COLO668 (cell line): ENCODE measurements at regions not wholly inside any gene's neighbourhood (a gene's known extent, or its start where the extent isn't known, plus 50 kb on each side); places are given as distances from the start of the nearest gene placed in this dataset.
"Not testable (repeated sequence)": the region's sequence is repeated elsewhere in the genome, so short reads cannot be mapped to it uniquely, and the experiment has no call there.

Source experiments
- DNase-seq: peaks from one replicate; lab custom pipeline; 2025; ENCODE audit not compliant: unreplicated experiment; lab: John Stamatoyannopoulos, UW

DNA sequence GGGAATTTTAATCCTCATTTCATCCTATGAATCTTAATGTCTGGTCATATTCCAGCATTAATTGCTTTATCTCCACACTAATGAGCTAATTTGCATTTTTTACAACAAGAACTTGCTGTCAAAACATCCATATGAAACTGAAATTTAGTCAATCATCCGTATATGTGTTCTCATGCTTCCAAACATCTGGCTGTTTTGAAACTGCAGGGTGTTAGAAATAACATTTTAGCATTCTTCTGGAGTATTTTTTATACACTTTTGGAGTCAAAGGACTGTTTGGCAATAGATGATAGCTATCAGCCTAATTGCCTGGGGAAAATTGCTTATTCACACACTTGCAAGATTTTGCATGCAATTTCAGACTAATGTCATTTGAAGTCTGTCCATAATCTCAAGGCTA is 1639.3 kb downstream of the KCNT2 start:
- no peak for DNase-seq

DNA sequence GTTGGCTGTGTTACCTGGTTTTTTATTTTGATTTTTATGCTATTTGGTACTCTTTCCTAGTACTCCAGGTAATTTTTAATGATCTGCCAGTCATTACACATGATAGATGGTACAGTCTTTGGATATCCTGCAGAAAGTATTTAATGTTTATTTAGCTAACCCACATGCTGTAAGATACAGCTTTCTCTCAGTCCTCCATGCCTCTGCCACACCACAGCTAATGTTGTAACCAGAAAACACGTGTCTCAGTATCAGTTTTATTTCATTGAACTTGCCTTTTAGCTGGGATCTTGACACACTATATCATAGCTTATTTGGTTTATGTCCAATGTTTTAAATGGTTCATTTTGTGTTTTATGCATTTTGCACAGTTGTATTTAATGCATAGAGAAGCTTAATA is 1648.4 kb downstream of the KCNT2 start:
- DNase-seq: no peak

DNA sequence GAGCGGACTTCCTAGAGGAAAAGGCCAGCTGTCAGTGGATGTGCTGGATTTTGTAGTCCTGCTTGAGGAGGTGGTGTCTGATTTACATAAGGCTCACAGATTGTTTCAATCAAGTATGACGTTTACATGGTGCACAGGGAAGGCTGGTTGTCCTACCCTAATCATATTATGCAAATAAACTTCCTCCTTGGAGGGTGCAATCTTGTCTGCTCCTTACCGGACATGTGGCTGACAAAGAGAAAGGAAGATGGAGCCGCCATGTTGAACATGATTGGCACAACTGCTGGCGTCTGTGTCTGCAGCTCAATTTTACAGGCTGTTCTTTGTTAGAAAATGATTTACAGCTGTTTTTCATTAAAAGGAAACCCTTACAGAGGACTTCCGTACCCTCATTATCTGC is 1656.1 kb downstream of the KCNT2 start:
- no peak for DNase-seq

DNA sequence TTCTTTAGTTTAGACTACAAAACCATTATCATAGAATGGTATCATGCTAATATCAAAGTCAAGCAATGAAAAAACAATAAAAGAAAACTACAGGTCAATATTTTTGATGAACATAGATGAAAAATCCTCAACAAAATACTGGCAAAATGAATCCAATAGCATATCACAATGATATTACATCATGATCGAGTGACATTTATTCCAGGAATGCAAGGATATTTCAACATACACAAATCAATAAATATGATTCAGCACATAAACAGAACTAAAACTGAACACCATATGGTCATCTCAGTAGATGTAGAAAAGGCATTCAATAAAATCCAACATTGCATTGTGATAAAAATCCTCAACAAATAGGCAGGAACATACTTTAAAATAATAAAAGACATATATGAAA is 1657.7 kb downstream of the KCNT2 start:
- no peak for DNase-seq

DNA sequence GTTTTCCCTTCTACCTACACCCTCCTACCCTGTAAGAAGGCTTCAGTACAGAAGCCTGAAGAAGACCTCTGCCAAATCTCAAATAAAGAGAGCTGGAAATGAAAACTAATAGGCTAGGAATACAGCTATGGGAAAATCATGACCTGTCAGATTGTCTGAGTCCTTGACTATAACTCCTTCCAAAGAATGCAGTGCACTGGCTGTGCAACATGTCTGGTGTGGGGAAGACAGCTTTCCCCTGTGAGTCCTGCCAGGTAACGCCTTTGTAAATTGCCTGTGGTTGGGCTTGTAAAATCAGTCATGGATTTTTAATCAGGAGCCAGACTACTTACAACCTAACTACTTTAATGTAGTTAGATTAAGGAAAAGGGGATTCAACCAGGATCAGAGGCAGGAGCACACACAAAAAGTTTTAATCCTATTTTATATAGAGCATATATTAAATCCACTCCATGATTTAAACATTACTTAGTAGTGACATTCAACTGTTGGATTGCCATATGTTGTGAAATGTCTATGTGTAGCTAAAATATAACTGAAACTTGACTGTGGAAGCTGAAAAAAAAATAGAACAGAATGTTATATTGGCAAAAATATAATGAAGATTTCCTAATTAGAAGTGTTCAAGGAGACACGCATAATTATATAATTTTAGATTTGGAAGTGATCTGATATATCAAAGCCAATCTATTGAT is 1667.8 kb downstream of the KCNT2 start:
- no peak for DNase-seq

DNA sequence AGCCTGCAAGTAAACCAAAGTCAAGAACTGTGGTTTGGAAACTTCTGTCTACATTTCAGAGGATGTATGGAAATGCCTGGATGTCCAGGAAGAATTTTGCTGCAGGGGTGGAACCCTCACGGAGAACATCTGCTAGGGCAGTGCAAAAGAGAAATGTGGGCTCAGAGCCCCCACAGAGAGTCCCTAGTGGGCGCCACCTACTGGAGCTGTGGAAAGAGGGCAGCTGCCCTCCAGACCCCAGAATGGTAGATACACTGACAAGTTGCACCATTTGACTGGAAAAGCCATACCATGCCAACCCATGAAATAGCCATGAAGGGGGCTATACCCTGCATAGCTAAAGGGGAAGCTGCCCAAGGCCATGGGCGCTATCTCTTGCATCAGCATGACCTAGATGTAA is 1672.4 kb downstream of the KCNT2 start:
- no peak for DNase-seq

DNA sequence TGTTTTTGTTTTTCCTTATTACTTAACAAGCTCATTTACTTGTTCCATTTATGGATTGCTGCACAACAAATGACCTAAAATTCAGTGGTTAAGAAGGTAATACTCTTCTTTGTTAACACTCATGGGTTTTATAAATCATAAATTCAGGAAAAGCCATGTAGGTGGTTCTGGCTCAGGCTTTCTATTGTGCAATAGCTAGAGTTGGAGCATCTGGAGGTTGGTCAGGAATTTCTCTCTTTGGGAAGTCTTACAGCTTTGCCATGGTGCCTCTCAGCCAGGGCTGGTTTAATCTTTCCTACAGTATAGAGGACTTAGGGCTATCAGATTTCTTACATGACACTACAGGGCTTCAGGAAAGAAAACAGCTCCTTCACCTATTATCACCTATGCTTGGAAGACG is 1677.1 kb downstream of the KCNT2 start:
- DNase-seq: no peak

DNA sequence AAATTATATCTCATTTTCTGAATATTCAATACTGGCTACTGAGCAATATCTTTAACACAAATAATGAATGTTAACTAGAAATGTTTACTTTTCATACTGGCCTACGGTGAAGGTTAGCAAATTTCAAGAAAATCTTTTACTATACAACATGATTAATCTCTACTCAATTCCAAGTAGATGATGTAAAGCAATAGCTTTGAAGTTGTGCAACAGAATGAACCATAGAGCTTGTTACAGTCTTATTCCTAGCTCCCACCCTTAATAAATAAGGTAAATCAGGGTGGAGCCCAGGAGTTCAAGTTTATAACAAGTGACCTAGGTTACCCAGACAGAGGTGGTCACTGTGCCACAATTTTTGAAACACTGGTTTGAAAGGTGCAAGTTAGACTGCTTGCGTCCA is 1678.1 kb downstream of the KCNT2 start:
- no peak for DNase-seq

DNA sequence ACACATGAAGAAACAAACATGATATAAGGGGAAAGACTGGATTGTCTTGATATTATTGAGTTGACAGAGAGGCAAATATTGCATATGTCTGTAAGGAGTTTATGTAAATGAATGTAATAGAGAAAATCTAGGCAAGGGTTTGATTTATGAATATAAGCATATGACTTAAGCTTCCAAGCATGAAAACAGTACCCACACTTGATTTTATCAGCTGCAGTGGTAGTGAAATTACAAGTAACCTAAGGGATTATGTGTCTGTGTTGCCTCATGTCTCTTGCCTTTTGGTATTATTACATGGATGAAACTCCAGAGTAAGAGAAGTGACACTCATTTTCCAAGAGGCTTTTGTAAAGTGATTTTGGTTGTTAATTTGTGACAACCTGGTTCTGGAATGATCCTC is 1678.9 kb downstream of the KCNT2 start:
- DNase-seq: no peak

DNA sequence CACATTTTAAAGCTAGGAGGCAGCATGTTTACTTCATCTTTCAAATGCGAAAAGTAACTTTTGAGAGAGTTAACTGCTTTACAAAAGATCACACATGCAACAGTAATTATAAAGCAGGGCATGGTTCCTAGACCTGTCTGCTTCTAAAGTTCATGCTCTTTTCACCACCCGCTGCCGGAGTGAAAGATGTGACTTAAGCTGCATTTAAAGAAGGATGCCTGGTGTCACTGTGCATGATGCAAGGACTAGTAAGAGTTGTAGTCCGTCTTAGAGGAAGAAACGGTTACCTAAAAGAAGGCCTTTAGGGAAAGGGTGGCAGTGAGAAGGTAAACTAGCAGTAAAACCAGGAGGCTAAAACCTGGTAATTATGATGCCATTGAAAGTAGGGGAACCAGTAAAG is 1689.1 kb downstream of the KCNT2 start:
- DNase-seq: no peak

DNA sequence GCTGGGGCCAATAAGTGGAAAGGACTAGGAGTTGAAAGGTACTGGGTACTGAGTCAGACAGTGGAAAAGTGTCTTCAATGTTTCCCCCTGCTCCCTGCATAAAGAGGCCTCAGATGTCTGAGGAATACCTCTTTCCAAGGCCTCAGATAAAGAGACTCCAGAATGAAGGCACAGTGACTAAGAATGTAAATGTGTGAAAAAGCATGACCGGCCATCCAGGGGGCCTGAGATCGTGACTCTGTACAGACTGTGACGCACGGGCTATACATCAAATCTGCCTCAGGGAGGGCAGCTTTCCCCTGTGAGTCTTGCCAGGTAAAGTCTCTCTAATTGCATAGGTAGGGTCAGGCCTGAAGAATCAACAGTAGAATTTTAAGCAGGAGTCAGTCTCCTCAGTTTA is 1690.5 kb downstream of the KCNT2 start:
- no peak for DNase-seq

DNA sequence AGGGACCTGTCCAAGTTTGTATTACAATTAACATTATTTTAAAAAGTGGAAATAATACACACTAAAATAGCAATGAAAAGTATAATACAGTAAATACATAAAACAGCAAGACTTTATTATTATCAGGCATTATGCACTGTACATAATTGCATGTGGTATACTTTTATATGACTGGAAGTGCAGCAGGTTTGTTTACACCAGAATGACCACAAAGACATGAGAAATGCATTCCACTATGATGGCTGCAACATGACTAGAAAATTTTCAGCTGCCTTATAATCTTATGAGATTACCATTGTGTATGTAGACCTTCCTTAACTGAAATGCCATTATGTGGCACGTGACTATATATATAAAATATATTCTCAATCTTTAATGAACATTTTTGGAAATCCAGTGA is 1699.6 kb downstream of the KCNT2 start:
- no peak for DNase-seq

DNA sequence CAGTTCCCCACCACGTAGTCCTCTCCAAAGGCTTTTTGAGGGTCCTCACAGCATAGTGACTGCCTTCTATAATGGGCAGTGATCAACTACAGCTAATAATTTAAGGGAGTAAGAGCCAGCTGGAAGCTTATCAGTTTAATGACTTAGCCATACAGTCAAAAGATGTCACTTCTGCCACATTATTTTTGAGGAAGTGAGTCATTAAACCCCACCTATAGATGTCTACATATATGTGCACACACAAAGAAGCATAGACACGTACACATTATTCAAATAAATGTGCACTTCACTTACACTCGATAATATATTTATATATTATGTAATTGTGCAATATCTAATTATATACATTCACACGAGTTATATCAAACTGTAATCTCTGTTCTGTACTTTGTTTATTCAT is 1704.7 kb downstream of the KCNT2 start:
- no peak for DNase-seq

DNA sequence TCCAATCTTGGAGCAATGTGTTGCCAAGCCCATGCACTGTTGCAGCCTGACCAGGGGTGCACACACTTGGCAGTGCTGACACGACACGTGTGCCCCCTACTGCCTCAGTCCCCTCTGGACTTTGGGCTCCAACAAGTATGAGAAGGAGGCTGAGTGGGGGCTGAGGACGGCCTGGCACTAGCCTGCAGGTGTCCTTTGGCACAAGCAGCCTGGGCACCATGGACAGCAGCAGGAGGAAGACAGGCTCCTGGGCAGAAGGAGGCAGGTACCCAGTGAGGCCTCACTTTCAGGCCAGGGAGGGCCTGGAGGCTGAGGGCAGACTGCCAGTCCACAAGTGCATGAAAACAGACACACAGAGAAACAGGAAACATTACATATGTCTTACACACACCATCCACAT is 1702.9 kb upstream of the B3GALT2 start:
- DNase-seq: no peak

DNA sequence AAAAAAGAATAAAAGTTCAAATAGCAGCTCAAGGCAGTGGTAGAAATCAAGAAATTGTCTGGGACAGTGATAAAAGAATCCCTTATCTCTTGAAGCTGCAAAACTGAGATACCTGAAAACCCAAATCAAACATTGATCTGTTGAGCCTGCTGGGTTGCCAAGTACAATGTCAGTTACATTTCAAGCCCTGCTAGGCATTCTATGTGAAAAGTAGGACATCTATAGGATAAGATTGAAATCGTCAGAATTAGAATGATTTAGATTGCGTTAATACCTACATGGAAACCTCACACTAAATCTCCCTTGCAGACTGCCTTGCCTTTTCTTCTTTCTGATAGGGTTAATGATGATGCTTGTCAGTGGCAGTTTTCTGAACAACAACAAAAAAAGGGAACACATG is 1684.4 kb upstream of the B3GALT2 start:
- DNase-seq: no peak

DNA sequence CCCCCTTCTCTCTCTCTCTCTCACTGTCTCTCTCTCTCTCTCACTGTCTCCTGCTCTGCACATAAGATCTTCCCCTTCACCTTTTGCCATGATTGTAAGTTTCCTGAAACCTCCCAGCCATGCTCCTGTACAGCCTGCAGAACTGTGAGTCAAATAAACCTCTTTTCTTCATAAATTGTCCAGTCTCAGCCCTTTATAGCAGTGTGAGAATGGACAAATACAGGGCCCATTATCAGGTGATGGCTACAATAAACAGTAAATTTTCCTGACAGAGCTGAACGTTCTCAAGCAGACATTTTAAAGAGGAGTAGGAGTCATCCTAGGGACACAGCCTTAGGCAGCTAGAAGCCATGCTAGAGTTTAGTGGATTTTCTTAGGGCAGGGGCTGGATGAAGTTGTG is 1679.7 kb upstream of the B3GALT2 start:
- DNase-seq: no peak

DNA sequence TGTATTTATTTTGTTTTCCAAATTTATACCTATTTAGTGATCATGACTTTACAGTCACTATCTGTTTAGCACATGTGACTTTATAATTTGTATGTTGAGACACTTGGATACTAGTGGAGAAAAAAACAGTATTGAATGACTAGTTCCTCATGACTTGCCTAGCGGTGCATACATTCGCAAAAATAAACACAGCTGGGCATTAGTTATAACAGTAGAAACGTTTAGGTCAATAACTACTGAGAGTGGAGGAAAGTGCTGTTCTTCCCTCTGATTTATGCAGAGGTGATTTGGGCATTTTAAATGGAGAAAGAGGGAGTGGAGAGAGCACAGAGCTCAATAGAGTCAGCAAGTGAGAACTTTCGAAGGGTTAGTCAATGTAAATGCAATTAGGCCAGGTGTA is 1679.0 kb upstream of the B3GALT2 start:
- DNase-seq: peak; percentile 14

DNA sequence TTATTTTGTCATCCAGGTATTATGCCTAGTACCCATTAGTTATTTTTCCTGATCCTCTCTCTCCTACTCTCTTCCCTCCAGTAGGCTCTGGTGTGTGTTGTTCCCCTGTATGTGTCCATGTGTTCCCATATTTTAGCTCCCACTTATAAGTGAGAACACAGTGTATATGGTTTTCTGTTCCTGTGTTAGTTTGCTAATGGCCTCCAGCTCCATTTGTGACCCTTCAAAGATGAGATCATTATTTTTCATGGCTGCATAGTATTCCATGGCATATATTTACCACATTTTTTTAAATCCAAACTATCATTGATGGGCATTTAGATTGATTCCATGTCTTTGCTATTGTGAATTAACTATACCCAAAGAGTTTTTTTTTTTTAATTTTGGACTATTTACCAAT is 1675.7 kb upstream of the B3GALT2 start:
- no peak for DNase-seq

DNA sequence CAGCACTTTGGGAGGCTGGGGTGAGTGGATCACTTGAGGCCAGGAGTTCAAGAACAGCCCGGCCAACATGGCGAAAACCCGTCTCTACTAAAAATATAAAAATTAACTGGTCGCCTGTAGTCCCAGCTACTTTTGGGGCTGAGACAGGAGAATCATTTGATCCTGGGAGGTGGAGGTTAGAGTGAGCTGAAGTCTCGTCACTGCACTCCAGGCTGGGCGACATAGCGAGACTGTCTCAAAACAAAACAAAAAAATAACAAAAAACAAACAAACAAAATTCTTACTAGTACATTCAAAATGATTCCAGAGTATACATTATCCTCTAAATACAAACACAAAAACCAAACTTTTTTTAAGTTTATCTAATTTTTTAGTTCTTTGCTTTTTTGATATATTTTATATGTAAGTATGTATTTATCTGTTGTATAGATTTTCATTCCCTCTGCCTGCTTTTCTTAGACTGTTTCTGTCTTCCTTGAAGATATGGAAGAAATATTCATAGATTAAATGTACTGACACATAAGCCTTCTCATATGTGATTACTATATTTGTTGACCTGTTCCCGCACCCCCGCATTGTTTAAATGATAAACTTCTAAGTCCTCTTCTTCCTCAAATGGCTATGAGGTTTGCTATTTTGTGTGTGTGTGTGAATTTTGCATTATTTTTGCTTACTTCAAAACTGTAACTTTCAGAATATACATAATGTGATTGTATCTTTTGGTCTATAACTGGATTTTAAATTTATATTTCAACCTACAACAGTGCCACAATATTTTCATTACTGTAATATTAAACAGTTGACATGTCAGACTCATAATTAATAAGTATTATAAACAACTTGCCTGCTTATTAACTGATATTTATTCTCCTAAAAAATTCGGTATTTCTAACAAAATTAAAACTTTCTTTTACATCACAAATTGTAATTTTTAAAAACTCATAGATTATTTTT is 1674.1 kb upstream of the B3GALT2 start:
- no peak for DNase-seq

DNA sequence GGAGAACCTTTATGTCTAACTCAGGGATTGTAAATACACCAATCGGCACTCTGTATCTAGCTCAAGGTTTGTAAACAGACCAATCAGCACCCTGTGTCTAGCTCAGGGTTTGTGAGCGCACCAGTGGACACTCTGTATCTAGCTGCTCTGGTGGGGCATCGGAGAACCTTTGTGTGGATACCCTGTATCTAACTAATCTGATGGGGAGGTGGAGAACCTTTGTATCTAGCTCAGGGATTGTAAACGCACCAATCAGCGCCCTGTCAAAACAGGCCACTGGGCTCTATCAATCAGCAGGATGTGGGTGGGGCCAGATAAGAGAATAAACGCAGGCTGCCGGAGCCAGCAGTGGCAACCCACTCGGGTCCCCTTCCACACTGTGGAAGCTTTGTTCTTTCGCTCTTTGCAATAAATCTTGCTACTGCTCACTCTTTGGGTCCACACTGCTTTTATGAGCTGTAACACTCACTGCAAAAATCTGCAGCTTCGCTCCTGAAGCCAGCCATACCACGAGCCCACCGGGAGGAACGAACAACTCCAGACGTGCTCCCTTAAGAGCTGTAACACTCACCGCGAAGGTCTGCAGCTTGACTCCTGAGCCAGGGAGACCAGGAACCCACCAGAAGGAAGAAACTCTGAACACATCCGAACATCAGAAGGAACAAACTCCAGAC is 1673.2 kb upstream of the B3GALT2 start:
- not testable (repeated sequence) for DNase-seq

DNA sequence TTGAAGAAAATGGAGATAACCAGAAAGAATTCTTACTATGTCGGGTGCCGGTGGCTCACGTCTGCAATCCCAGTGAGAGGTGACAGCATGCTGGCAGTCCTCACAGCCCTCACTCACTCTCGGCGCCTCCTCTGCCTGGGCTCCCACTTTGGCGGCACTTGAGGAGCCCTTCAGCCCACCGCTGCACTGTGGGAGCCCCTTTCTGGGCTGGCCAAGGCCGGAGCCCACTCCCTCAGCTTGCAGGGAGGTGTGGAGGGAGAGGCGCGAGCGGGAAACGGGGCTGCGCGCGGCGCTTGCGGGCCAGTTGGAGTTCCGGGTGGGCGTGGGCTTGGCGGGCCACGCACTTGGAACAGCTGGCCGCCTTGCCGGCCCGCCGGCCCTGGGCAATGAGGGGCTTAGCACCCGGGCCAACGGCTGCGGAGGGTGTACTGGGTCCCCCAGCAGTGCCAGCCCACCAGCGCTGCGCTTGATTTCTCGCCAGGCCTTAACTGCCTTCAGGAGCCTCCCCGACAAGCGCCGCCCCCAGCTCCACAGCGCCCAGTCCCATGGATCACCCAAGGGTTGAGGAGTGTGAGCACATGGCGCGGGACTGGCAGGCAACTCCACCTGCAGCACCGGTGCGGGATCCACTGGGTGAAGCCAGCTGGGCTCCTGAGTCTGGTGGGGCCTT is 1672.5 kb upstream of the B3GALT2 start:
- DNase-seq: not testable (repeated sequence)
